Ovary (tissue), 3 donors: ENCODE measurements at regions not wholly inside any gene's neighbourhood (a gene's known extent, or its start where the extent isn't known, plus 50 kb on each side); places are given as distances from the start of the nearest gene placed in this dataset.

Source experiments
- EP300 ChIP-seq: sonication (generic); formaldehyde crosslinking; IDR thresholded peaks from one replicate; pipeline ENCODE4 v1.6.1; 2017; ENCODE audit warnings: antibody characterized with exemption
- POLR2A ChIP-seq: fragments of 450-650 bp; IDR thresholded peaks from one replicate; pipeline ENCODE4 v1.6.1; 2017; ENCODE audit warnings: antibody characterized with exemption, mild to moderate bottlenecking, moderate library complexity
- TF ChIP-seq, protein P1 (sequence below), 3 donors: fragments of 450-650 bp in 2 of 3; fragments of 200-600 bp in 1 of 3; IDR thresholded peaks; one replicate each; pipeline versions ENCODE4 v1.5.1 to v1.8.0; 2016 to 2022; ENCODE audit warnings: antibody characterized with exemption in 3 of 3, mild to moderate bottlenecking in 1 of 3
- donor health status: DM: no; HTN: no; CAD: no.

DNA sequence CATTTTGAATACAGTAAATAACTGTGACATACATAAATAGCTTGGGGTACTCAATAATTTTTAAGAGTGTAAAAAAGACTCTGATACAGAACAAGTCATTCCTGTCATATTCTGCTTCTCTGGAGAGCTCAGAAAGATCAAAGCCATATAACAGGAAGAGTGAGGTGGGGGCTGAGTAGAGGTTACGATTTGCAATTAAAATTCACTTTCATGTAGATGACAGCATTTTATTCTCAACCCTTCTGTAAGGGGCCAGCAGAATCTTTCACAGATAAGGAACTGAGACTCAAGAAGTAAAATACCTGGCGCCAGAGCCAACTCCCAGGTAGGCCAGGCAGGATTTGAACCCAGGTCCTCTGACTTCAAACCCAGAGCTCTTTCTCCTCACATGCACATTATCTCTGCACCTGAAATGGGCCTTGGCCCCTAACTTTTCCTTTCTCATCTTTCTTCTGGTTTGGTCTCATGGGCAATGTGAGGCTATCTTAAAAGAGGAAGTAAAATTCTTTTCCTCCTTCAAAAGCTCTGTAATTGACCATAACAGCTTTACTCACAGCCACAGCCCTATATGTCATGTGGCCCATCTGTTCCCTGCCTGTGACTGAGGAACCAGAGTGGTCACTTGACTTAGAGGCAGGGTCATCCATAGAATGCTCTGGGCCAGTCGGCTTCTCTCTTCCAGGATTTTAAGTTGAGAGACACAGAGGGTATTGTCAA, 80.9 kb upstream of the SYT6 start:
- TF ChIP-seq, protein P1, sequence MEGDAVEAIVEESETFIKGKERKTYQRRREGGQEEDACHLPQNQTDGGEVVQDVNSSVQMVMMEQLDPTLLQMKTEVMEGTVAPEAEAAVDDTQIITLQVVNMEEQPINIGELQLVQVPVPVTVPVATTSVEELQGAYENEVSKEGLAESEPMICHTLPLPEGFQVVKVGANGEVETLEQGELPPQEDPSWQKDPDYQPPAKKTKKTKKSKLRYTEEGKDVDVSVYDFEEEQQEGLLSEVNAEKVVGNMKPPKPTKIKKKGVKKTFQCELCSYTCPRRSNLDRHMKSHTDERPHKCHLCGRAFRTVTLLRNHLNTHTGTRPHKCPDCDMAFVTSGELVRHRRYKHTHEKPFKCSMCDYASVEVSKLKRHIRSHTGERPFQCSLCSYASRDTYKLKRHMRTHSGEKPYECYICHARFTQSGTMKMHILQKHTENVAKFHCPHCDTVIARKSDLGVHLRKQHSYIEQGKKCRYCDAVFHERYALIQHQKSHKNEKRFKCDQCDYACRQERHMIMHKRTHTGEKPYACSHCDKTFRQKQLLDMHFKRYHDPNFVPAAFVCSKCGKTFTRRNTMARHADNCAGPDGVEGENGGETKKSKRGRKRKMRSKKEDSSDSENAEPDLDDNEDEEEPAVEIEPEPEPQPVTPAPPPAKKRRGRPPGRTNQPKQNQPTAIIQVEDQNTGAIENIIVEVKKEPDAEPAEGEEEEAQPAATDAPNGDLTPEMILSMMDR (IDR thresholded peaks at IDR 0.05), result no peak
- TF ChIP-seq EP300, result no peak
- TF ChIP-seq POLR2A, result no peak
